PC-3 (cell line): ENCODE measurements at regions not wholly inside any gene's neighbourhood (a gene's known extent, or its start where the extent isn't known, plus 50 kb on each side); places are given as distances from the start of the nearest gene placed in this dataset.

Experiments used
- ATAC-seq: fragments of 200-7000 bp; cut with Tn5 transposase; 2 replicates; pipeline ENCODE4 v1.9.1; 2020; ENCODE audit warnings: mild to moderate bottlenecking, moderate library complexity
- BruUV-seq: library from RNA; stranded (reverse); fragments of 400-500 nt; replicated peaks from 2 replicates; lab custom pipeline; 2021; lab: Mats Ljungman, UMichigan
- CTCF ChIA-PET: fragments of 300-600 bp; sonication (Branson Sonifier 250); formaldehyde crosslinking; loops from one replicate; lab custom pipeline; 2022; ENCODE audit warnings: antibody characterized with exemption; lab: Charles Lee
- POLR2A ChIA-PET: fragments of 300-600 bp; sonication (Branson Sonifier 250); formaldehyde crosslinking; loops from one replicate; lab custom pipeline; 2022; ENCODE audit warnings: antibody characterized with exemption; ENCODE audit not compliant: unreplicated experiment; lab: Charles Lee
- DNase-seq: peaks from one replicate; pipeline ENCODE4 v3.0.0-alpha.2; 2015
- H2AFZ ChIP-seq: fragments of 300-600 bp; sonication (generic); 2 replicates; pipeline ENCODE4 v1.6.0; 2016; ENCODE audit warnings: antibody characterized with exemption, low read length
- H3F3A ChIP-seq: fragments of 300-600 bp; sonication (generic); one replicate; pipeline ENCODE4 v1.6.0; 2017; ENCODE audit warnings: antibody characterized with exemption, low read length, control low read depth, mild to moderate bottlenecking; ENCODE audit not compliant: unreplicated experiment
- H3K27ac ChIP-seq: fragments of 300-600 bp; sonication (generic); 2 replicates; pipeline ENCODE4 v1.5.1; 2016; ENCODE audit warnings: mild to moderate bottlenecking, low read length
- H3K27me3 ChIP-seq: fragments of 300-600 bp; sonication (generic); 2 replicates; pipeline ENCODE4 v1.6.1; 2016; ENCODE audit warnings: low read length, mixed read lengths
- H3K36me3 ChIP-seq: fragments of 300-600 bp; sonication (generic); 2 replicates; pipeline ENCODE4 v1.6.1; 2016; ENCODE audit warnings: low read depth, mixed run types, low read length, mixed read lengths
- H3K4me1 ChIP-seq: fragments of 300-600 bp; sonication (generic); 2 replicates; pipeline ENCODE4 v1.5.1; 2016; ENCODE audit warnings: low read length; ENCODE audit not compliant: insufficient read depth
- H3K4me2 ChIP-seq: fragments of 300-600 bp; sonication (generic); 2 replicates; pipeline ENCODE4 v1.6.0; 2016; ENCODE audit warnings: low read length
- H3K4me3 ChIP-seq: fragments of 300-600 bp; sonication (generic); 2 replicates; pipeline ENCODE4 v1.5.1; 2016; ENCODE audit warnings: mild to moderate bottlenecking, low read length, mixed read lengths
- H3K79me2 ChIP-seq: fragments of 300-600 bp; sonication (generic); 2 replicates; pipeline ENCODE4 v1.6.1; 2017; ENCODE audit warnings: low read length, mixed read lengths
- H3K9ac ChIP-seq: fragments of 300-600 bp; sonication (generic); 2 replicates; pipeline ENCODE4 v1.6.0; 2016; ENCODE audit warnings: mild to moderate bottlenecking, low read length
- H3K9me2 ChIP-seq: fragments of 300-600 bp; sonication (generic); replicated peaks from 2 replicates; pipeline ENCODE4 v1.6.1; 2016; ENCODE audit warnings: mixed run types, low read length, mixed read lengths
- H3K9me3 ChIP-seq: fragments of 300-600 bp; sonication (generic); 2 replicates; pipeline ENCODE4 v1.6.1; 2016; ENCODE audit warnings: low read length, mixed read lengths
- H4K20me1 ChIP-seq: fragments of 300-600 bp; sonication (generic); 2 replicates; pipeline ENCODE4 v1.6.1; 2016; ENCODE audit warnings: low read length, mixed read lengths
- CTCF ChIP-seq: fragments of 300-600 bp; sonication (generic); conservative IDR thresholded peaks from 2 replicates; pipeline ENCODE4 v1.5.1; 2017; ENCODE audit warnings: antibody characterized with exemption, low read depth, mild to moderate bottlenecking, low read length
- EZH2 ChIP-seq: fragments of 300-600 bp; sonication (generic); IDR thresholded peaks from one replicate; pipeline ENCODE4 v1.6.1; 2017; ENCODE audit warnings: antibody characterized with exemption, mild to moderate bottlenecking, low read length; ENCODE audit not compliant: unreplicated experiment
- EZH2phosphoT487 ChIP-seq: fragments of 300-600 bp; sonication (generic); IDR thresholded peaks from 2 replicates; pipeline ENCODE4 v1.6.1; 2018; ENCODE audit warnings: mild to moderate bottlenecking, antibody characterized with exemption, low read length, borderline replicate concordance
- intact Hi-C: fragments of 100-400 bp; cut with micrococcal nuclease; formaldehyde crosslinking; loops from 2 replicates; pipeline ENCODE4 v1.9.0; 2023

GRCh38 chr4:164396439-164396838 lies 357.5 kb upstream of the SMIM31 start:
- H3K9me2 ChIP-seq, result no peaks in the 10 kb centered on the region
- H3K9me3 ChIP-seq, result no peaks in the 10 kb centered on the region
- no peaks in the 10 kb centered on the region for H3K4me1 ChIP-seq
- H3K4me3 ChIP-seq, result no peak overlapping the region
- H3K36me3 ChIP-seq, result no peaks in the 10 kb centered on the region
- H3K27ac ChIP-seq, result no peak overlapping the region
- H3K9ac ChIP-seq, result no peak overlapping the region
- no peaks in the 10 kb centered on the region for H3K27me3 ChIP-seq
- ATAC-seq, result no peak
- DNase-seq, result peak; percentile 12
- no peaks in the 10 kb centered on the region for H3F3A ChIP-seq
- H3K79me2 ChIP-seq, result no peaks in the 10 kb centered on the region
- intact Hi-C loops, result no loop called here
- BruUV-seq, result no TSS peak
- H2AFZ ChIP-seq, result no peak overlapping the region
- ChIA-PET CTCF (no interaction called here), POLR2A (no interaction called here)
- H3K4me2 ChIP-seq, result no peak overlapping the region
- no peak for TF ChIP-seq EZH2phosphoT487
- no peak for TF ChIP-seq CTCF
- TF ChIP-seq EZH2, result no peak
- H4K20me1 ChIP-seq, result no peaks in the 10 kb centered on the region

GRCh38 chr4:164402554-164402953 lies 351.4 kb upstream of the SMIM31 start:
- H3K9me3 ChIP-seq, result no peaks in the 10 kb centered on the region
- H3K27ac ChIP-seq, result no peak overlapping the region
- H3K4me3 ChIP-seq, result no peak overlapping the region
- BruUV-seq, result no TSS peak
- no peaks in the 10 kb centered on the region for H4K20me1 ChIP-seq
- intact Hi-C loops, result no loop called here
- H3K9me2 ChIP-seq, result no peaks in the 10 kb centered on the region
- H2AFZ ChIP-seq, result no peak overlapping the region
- no peaks in the 10 kb centered on the region for H3K36me3 ChIP-seq
- H3K4me2 ChIP-seq, result no peak overlapping the region; the same call in 1 of the 2 replicates
- H3F3A ChIP-seq, result no peaks in the 10 kb centered on the region
- no peak overlapping the region for H3K9ac ChIP-seq
- no peaks in the 10 kb centered on the region for H3K27me3 ChIP-seq
- ATAC-seq (peak; percentile 71), DNase-seq (peak; percentile 34)
- ChIA-PET POLR2A (no interaction called here), CTCF (no interaction called here)
- TF ChIP-seq EZH2 (no peak), CTCF (no peak), EZH2phosphoT487 (no peak)
- H3K79me2 ChIP-seq, result no peaks in the 10 kb centered on the region
- peaks cover 18% of the 10 kb centered on the region for H3K4me1 ChIP-seq

GRCh38 chr4:164405774-164406173 lies 348.2 kb upstream of the SMIM31 start:
- ATAC-seq (peak; percentile 86), DNase-seq (peak; percentile 53)
- intact Hi-C loops, result loop anchor here (5.0 kb wide), 1 partner anchor 53 kb away; no protein-coding TSS in a partner anchor
- Histone ChIP-seq H3K9ac (no peak overlapping the region), H3K4me2 (no peak overlapping the region), H3K9me3 (no peaks in the 10 kb centered on the region), H3K79me2 (no peaks in the 10 kb centered on the region), H3K27ac (no peak overlapping the region), H3K4me1 (peaks cover 18% of the 10 kb centered on the region), H4K20me1 (no peaks in the 10 kb centered on the region), H3K9me2 (no peaks in the 10 kb centered on the region), H3K36me3 (no peaks in the 10 kb centered on the region), H3K27me3 (no peaks in the 10 kb centered on the region), H3F3A (no peaks in the 10 kb centered on the region), H2AFZ (no peak overlapping the region), H3K4me3 (no peak overlapping the region)
- BruUV-seq, result no TSS peak
- POLR2A ChIA-PET, result no interaction called here
- CTCF ChIA-PET, result no interaction called here
- TF ChIP-seq EZH2phosphoT487 (no peak), EZH2 (no peak), CTCF (no peak)
